ENCODE measurements at regions not wholly inside any gene's neighbourhood (a gene's known extent, or its start where the extent isn't known, plus 50 kb on each side); places are given as distances from the start of the nearest gene placed in this dataset.

DNA sequence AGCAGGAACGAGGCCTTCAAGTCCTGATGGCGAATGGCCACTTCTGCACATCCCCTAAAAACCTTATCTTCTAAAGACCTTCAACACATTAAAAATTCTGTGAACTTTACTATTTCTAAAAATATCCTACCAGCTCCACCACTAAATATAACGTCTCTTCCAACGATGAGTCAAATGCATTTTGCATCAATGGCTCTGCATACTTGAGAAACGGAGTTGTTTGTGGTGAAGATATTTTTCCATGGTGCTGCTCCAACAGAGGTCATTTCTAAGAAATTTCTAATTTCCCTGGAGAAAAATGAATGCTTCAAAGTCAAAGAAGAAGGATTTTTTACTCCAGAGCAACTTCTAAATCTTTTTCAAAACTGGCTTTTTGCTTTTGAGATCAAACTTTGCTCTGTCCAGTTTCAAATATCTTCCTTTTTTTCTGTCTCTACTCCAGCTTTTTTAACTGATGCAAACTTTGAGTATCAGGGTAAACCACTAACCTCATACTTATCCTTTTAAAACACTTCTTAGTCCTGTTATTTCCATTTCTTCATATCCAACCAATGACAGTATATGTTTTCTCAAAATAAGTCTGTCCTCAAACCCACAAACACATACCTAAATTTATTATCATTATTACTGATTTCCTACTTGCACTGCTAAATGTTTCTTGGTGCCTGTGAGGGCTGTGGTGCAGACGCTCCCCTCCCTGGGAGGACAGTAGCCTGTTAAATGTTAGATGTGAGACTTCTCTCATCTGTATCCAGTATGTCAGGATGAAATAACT lies 258.1 kb downstream of the KLF6 start:
- H3K9me3 Mint-ChIP-seq = peaks cover 5% of the 10 kb centered on the region
- H3K36me3 Mint-ChIP-seq = no peaks in the 10 kb centered on the region
- H3K27me3 Mint-ChIP-seq (ENCODE audit: low read depth) = no peaks in the 10 kb centered on the region
- TF ChIP-seq, protein P1, sequence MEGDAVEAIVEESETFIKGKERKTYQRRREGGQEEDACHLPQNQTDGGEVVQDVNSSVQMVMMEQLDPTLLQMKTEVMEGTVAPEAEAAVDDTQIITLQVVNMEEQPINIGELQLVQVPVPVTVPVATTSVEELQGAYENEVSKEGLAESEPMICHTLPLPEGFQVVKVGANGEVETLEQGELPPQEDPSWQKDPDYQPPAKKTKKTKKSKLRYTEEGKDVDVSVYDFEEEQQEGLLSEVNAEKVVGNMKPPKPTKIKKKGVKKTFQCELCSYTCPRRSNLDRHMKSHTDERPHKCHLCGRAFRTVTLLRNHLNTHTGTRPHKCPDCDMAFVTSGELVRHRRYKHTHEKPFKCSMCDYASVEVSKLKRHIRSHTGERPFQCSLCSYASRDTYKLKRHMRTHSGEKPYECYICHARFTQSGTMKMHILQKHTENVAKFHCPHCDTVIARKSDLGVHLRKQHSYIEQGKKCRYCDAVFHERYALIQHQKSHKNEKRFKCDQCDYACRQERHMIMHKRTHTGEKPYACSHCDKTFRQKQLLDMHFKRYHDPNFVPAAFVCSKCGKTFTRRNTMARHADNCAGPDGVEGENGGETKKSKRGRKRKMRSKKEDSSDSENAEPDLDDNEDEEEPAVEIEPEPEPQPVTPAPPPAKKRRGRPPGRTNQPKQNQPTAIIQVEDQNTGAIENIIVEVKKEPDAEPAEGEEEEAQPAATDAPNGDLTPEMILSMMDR (IDR thresholded peaks at IDR 0.05; ENCODE audit: unreplicated experiment) = no peak
- H3K4me1 Mint-ChIP-seq = peaks cover 7% of the 10 kb centered on the region
- DNase-seq (ENCODE audit: low spot score in 2 of 2, unreplicated experiment in 2 of 2) = no peak
- no peak overlapping the region for H3K27ac Mint-ChIP-seq
- H3K4me3 Mint-ChIP-seq = no peak overlapping the region

DNA sequence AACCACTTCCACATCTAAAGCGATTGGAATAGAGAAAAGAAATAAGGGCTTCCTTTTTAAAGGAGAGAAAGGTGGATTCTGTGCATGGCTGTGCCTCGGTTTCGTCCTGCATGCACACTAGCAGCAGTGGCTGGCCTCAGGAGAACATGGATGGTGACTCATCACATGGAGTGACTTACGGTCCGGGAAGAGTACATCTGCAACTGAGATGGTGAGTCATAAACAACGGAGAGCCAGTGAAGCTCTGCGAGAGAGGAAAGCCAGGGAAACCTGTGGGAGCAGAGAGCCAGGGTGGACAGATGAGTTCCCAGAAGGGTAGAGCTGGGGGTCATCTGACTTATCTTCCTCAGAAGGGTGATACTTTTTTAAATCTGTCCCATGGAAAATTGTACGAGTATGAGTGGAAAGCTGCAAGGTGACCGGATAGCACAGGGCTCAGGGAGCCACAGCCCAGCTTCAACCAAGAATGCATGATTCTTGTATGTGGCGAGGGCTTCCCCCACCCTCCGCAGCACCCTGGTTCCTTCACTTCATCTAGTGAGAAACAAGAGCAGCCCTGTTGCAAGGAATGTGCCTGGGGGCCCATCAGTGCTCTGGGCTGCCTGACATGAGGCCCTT lies 259.1 kb downstream of the KLF6 start:
- Mint-ChIP-seq H3K27ac (no peak overlapping the region), H3K4me3 (no peak overlapping the region), H3K4me1 (peaks cover 6% of the 10 kb centered on the region), H3K9me3 (peaks cover 5% of the 10 kb centered on the region), H3K36me3 (no peaks in the 10 kb centered on the region), H3K27me3 (ENCODE audit: low read depth) (no peaks in the 10 kb centered on the region)
- TF ChIP-seq, protein P1 (IDR thresholded peaks at IDR 0.05; ENCODE audit: unreplicated experiment) = no peak
- DNase-seq (ENCODE audit: low spot score in 2 of 2, unreplicated experiment in 2 of 2) = no peak

DNA sequence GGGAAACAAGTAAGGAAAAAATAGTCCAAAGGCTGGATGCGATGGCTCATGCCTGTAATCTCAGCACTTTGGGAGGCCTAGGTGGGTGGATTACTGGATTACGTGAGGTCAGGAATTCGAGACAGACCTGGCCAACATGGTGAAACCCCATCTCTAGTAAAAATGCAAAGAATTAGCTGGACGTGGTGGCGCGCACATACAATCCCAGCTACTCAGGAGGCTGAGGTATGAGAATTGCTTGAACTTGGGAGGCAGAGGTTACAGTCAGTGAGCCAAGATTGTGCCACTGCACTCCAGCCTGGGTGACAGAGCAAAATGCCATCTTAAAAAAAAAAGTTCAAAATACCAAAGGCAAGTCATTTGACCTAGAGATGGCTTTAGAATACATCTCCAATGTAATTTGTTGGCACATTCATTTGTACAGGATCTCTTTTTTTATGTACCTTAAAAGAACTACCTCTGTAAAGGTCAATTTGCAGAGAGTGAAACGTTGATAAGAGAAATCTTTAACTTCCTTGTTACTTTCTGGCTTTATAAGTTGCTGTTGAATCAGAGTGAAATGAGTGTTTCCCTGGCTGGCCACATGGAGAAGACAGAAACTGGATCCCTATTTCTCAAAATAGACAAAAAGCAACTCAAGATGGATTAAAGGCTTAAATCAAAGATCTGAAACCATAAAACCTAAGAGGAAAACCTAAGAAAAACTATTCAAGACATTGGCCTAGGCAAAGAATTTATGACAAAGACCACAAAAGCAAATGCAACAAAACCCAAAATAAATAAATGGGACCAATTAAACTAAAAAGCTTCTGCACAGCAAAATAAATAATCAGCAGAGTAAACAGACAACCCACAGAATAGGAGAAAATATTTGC lies 260.7 kb downstream of the KLF6 start:
- H3K36me3 Mint-ChIP-seq = no peaks in the 10 kb centered on the region
- peaks cover 5% of the 10 kb centered on the region for H3K9me3 Mint-ChIP-seq
- no peak overlapping the region for H3K27ac Mint-ChIP-seq
- no peaks in the 10 kb centered on the region for H3K27me3 Mint-ChIP-seq (ENCODE audit: low read depth)
- no peak overlapping the region for H3K4me3 Mint-ChIP-seq
- TF ChIP-seq, protein P1 (IDR thresholded peaks at IDR 0.05; ENCODE audit: unreplicated experiment) = no peak
- H3K4me1 Mint-ChIP-seq = peaks cover 6% of the 10 kb centered on the region
- no peak for DNase-seq (ENCODE audit: low spot score in 2 of 2, unreplicated experiment in 2 of 2)

DNA sequence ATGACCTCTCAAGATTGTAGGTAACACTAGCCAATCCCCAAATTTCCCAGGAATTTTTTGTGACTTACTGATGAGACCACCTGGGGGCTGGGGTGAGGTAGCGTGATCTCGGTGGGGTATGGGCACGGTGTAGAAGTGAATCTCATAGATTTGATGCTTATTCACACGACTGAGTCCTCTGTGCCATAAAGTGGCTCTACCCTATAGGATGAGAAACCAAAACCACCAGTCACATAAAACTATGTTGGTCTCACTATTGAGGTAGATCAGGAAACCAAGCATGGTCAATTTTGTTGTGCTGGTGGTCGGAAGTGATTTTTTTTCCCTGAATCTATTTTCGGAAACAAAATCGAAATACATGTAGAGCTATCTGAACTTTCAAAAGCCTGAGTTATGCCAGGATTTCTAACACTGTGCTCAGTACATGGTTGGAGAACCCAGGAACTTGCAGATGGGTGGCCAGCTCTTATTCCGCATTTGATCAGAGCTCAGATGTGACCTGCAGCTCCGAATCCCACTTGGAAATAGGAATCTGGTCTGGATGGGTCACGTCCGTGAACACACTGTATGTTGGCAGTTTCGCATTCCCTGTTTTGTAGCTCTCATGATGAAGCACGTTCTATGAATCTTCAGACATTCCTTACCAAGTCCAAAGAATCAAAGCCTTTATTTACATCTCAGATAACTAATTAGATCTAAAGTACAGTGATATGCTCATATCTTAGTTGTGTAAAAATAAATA lies 261.5 kb downstream of the KLF6 start:
- Mint-ChIP-seq H3K4me3 (no peak overlapping the region), H3K27me3 (ENCODE audit: low read depth) (no peaks in the 10 kb centered on the region), H3K4me1 (peaks cover 6% of the 10 kb centered on the region), H3K36me3 (no peaks in the 10 kb centered on the region), H3K9me3 (peaks cover 9% of the 10 kb centered on the region), H3K27ac (no peak overlapping the region)
- DNase-seq (ENCODE audit: low spot score in 2 of 2, unreplicated experiment in 2 of 2) = no peak
- TF ChIP-seq, protein P1 (IDR thresholded peaks at IDR 0.05; ENCODE audit: unreplicated experiment) = no peak

DNA sequence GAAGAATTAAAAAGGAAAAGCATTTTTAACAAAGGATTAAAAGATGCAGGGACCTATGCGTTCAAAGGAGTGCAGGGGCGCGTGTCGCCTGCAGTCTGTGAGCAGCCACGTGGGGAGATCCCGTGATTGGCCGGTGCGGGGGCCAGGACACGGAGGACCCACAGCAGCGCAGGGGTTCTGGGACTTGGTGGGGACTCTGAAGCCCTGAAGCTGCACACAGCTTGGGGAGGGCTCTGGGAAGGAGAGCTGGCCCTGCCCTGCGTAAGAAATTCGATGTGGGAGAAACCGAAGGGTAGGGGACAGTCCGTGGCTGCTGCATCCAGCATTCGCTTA lies 268.1 kb downstream of the KLF6 start:
- Mint-ChIP-seq H3K9me3 (peaks cover 8% of the 10 kb centered on the region), H3K4me1 (peaks cover 2% of the 10 kb centered on the region), H3K27me3 (ENCODE audit: low read depth) (no peaks in the 10 kb centered on the region), H3K4me3 (no peak overlapping the region), H3K36me3 (no peaks in the 10 kb centered on the region), H3K27ac (no peak overlapping the region)
- no peak for DNase-seq (ENCODE audit: low spot score in 2 of 2, unreplicated experiment in 2 of 2)
- TF ChIP-seq, protein P1 (IDR thresholded peaks at IDR 0.05; ENCODE audit: unreplicated experiment) = no peak

Measured in mesothelial cell of epicardium (in vitro differentiated cells).